HL-60 (cell line): ENCODE measurements at regions not wholly inside any gene's neighbourhood (a gene's known extent, or its start where the extent isn't known, plus 50 kb on each side); places are given as distances from the start of the nearest gene placed in this dataset.

Source experiments
- DNase-seq, 2 experiments: peaks; one replicate each; pipeline ENCODE4 v3.0.0-alpha.2; 2010 to 2020; ENCODE audit warnings: low read depth in 1 of 2, low spot score in 1 of 2
- H3K27ac ChIP-seq: fragments of 250-450 bp; sonication (Bioruptor Pico); replicated peaks from 2 replicates; pipeline ENCODE4 v1.5.1; 2020; ENCODE audit warnings: mild to moderate bottlenecking, moderate library complexity
- H3K27me3 ChIP-seq: fragments of 250-450 bp; sonication (Bioruptor Pico); 2 replicates; pipeline ENCODE4 v1.5.1; 2021; ENCODE audit warnings: mild to moderate bottlenecking, moderate library complexity; ENCODE audit not compliant: insufficient read depth, poor library complexity, severe bottlenecking
- H3K4me3 ChIP-seq: replicated peaks from 2 replicates; pipeline ENCODE4 v1.5.1; 2011; ENCODE audit warnings: mild to moderate bottlenecking, control low read depth, low read length; ENCODE audit not compliant: insufficient read depth
- CTCF ChIP-seq: IDR thresholded peaks from one replicate; pipeline ENCODE4 v1.5.1; 2011; ENCODE audit warnings: low read length, control low read depth, inconsistent platforms; ENCODE audit not compliant: insufficient read depth
- GABPA ChIP-seq: IDR thresholded peaks from 2 replicates; pipeline ENCODE4 v1.6.1; 2012; ENCODE audit warnings: low read depth
- POLR2AphosphoS5 ChIP-seq: IDR thresholded peaks from 2 replicates; pipeline ENCODE4 v1.6.1; 2012; ENCODE audit warnings: low read depth
- REST ChIP-seq: IDR thresholded peaks from 2 replicates; pipeline ENCODE4 v1.6.1; 2012; ENCODE audit warnings: low read depth; ENCODE audit not compliant: insufficient replicate concordance
- SPI1 ChIP-seq: IDR thresholded peaks from 2 replicates; pipeline ENCODE4 v1.6.1; 2012; ENCODE audit warnings: low read depth, mild to moderate bottlenecking, borderline replicate concordance

- DNase-seq: no peak
- TF ChIP-seq POLR2AphosphoS5 (no peak), CTCF (no peak), GABPA (no peak), SPI1 (no peak), REST (no peak)
- no peak overlapping the region for H3K27ac ChIP-seq
- no peak overlapping the region for H3K4me3 ChIP-seq
- H3K27me3 ChIP-seq: no peaks in the 10 kb centered on the region
Observed at GRCh38 chr9:8019636-8020035, 220.1 kb upstream of the DMAC1 start.

GRCh38 chr9:8014997-8015682 lies 215.6 kb upstream of the DMAC1 start:
- Histone ChIP-seq H3K4me3 (no peak overlapping the region), H3K27me3 (no peaks in the 10 kb centered on the region), H3K27ac (no peak overlapping the region)
- DNase-seq: no peak
- TF ChIP-seq POLR2AphosphoS5 (no peak), CTCF (no peak), REST (no peak), GABPA (no peak), SPI1 (no peak)

GRCh38 chr9:8012986-8013385 lies 213.4 kb upstream of the DMAC1 start:
- no peak for TF ChIP-seq SPI1
- TF ChIP-seq REST: no peak
- TF ChIP-seq CTCF: no peak
- no peak for TF ChIP-seq GABPA
- no peak for TF ChIP-seq POLR2AphosphoS5
- no peak for DNase-seq
- Histone ChIP-seq H3K4me3 (no peak overlapping the region), H3K27ac (no peak overlapping the region), H3K27me3 (no peaks in the 10 kb centered on the region)
